ENCODE measurements at regions not wholly inside any gene's neighbourhood (a gene's known extent, or its start where the extent isn't known, plus 50 kb on each side); places are given as distances from the start of the nearest gene placed in this dataset.
A peak's percentile ranks its signal among the peaks of the same experiment; 100 is the strongest.

DNA sequence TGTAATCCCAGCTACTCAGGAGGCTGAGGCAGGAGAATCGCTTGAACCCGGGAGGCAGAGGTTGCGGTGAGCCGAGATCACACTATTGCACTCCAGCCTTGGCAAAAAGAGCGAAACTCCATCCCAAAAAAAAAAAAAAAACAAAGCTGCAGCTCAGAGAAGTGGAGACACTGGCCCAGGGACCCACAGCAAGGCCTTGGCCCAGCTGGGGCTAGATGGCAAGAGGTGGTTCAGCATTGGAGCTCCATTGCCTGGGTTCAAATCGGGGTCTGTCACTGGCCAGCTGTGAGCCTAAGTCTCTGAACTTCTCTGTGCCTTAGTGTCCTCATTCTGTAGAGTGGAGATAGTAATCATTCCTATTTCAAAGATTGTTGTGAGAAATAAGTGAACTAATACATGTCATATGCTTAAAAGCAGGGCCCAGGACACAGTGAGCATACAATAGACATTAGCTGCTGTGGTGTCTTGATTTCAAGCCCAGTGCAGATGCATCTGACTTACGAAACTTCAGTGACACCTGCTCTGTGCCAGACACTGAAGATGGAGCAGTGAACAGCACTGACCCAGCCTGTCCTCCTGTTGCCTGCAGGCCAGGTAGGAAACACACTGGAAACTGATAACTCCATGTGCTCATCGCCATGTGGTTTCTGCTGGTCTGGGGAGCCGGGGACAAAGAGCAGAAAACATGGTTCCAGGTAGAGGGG, 127.7 kb downstream of the C9orf50 start:
- no peak for TF ChIP-seq ZFX (IDR thresholded peaks at IDR 0.05; ENCODE audit: borderline replicate concordance)
- TF ChIP-seq, protein P1, sequence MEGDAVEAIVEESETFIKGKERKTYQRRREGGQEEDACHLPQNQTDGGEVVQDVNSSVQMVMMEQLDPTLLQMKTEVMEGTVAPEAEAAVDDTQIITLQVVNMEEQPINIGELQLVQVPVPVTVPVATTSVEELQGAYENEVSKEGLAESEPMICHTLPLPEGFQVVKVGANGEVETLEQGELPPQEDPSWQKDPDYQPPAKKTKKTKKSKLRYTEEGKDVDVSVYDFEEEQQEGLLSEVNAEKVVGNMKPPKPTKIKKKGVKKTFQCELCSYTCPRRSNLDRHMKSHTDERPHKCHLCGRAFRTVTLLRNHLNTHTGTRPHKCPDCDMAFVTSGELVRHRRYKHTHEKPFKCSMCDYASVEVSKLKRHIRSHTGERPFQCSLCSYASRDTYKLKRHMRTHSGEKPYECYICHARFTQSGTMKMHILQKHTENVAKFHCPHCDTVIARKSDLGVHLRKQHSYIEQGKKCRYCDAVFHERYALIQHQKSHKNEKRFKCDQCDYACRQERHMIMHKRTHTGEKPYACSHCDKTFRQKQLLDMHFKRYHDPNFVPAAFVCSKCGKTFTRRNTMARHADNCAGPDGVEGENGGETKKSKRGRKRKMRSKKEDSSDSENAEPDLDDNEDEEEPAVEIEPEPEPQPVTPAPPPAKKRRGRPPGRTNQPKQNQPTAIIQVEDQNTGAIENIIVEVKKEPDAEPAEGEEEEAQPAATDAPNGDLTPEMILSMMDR (IDR thresholded peaks at IDR 0.05), result no peak
- peak overlapping the region; percentile 100 for H3K27ac ChIP-seq

DNA sequence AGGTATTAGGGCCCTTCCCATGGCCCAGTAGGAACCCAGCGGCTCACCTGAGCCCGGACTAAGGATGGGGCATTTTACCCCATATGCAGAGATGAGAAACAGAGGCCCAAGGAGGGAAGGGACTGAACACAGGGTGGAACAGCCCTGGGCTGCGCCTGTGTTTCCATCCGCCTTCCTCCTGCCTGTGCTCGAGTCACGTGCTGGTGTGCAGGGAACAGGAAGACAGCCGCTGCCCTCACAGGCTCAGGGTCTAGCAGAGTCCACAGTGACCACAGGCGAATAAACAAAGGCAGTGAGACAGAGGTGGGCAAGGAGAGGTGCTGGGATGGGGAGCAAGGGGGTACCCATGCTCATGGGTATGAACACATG, 129.4 kb downstream of the C9orf50 start:
- H3K27ac ChIP-seq, result peak overlapping the region; percentile 100

DNA sequence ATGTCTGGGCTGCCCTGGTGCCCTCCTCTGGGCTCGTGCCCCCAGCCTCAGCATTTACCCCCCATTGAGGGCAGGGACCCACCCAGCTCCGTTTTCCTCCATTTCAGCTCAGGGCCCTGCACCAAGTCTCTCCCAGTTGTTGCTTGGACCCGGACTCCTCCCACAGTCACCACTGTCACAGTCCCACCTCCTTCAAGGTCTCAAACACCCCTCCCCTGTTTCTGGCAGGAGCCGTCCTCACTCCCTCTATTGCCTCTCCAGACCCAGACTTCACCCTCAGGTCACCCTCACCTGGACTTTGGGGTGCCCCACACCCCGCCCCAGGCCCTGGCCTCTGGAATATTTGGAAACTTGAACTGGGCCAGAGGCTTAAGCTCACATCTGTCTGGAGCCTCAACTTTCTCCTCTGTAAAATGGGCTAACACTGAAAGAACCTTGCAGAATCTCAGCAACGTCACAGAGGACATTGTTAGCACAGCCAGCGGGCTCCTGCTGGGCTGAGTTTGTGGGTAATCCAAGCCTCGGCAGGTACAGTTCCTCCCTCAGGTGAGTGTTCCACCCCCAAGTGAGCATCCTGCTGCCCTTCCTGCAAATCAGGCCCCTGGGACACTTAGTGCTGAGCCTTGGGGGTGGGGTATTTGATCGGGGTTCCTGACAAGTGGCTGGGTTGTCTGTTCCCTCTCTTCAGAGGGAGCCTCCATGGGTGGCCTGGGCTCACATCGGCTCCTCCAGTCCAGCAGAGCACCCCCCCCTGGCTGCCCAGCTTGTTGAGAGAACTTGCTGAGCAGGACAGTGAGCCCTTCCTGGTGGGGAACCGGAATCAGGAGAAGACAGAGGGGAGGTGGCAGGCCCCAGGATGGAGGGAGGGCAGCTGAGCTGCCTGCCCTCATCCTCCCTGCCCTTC, 130.1 kb downstream of the C9orf50 start:
- peak overlapping the region; percentile 100 for H3K27ac ChIP-seq
- TF ChIP-seq ZFX (IDR thresholded peaks at IDR 0.05; ENCODE audit: borderline replicate concordance), result no peak
- TF ChIP-seq, protein P1 (IDR thresholded peaks at IDR 0.05), result no peak

More for the DNA sequence above, 129.4 kb downstream of the C9orf50 start:
- no peak for TF ChIP-seq ZFX (IDR thresholded peaks at IDR 0.05; ENCODE audit: borderline replicate concordance)
- TF ChIP-seq, protein P1 (IDR thresholded peaks at IDR 0.05), result no peak

DNA sequence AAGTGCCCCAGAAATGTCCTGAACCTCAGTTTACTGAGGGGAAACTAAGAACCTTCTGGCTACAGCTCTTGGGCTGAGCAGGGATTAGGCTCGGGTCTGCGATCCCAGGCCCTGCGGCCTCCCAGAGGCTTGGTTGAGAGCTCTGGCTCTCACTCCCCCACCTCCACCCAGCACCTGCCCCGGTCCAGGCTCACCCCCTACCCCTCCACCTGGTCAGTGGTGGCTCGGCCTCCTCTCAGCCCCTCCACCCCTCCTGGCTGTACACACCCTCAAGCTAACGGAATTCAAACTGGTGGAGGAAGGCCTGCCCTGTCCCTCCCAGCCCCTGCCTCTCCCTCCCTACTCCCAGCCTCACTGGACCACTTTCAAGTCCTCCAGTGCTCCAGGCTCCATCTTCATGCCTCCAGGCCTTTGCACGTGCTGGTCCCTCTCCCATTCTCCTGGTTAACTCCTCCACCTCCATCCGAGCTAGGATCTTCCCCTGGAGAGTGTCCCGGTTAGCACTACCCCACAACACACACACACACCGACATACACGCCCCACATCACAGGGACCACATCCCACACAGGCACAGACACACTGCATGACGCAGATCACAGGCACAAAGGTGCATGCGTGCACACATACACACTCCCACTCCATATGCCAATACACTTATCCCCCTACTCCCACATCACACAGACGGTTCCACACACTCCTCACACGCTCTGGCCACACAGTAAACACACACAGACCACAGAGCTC, 130.9 kb downstream of the C9orf50 start:
- peak overlapping the region; percentile 100 for H3K27ac ChIP-seq
- TF ChIP-seq, protein P1 (IDR thresholded peaks at IDR 0.05), result no peak
- no peak for TF ChIP-seq ZFX (IDR thresholded peaks at IDR 0.05; ENCODE audit: borderline replicate concordance)

DNA sequence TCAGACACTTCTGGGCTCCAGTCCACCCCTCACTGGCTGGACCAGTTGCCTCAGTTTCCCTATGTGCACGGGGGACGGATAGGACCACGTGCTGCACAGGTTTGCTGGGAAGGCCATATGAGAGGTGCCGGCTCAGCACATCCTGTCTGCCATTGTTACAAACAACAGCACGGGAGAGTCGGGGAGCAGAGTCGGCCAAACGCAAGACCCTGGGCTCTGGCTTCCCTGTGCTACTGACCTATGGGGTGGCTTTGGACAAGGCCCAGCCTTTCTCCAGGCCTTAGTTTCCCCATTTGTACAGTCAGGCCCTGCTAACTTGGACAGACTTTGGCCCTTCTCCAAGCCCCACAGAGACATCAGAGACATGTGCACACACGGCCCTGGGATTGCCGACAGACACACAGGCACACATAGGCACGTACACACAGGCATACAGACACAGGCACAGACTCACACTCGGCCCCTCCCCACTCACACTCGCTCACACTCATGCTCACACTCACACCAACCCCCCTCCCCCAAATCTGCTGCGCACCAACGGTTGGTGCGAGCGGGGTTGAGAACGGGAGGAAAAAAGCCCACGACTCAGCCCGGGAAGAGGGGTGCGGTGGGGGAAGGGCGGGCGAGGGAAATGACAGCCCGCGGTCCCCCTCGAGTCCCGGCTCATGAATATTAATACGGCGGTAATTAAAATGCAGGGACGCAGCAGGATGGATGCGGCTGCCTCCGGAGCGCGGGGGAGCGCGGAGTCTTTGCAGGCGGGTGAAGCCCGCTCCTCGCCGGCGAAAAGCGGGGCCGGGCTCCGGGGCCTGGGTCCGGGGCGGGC, 133.0 kb downstream of the C9orf50 start:
- peak overlapping the region; percentile 100 for H3K27ac ChIP-seq
- TF ChIP-seq, protein P1 (IDR thresholded peaks at IDR 0.05), result no peak
- TF ChIP-seq ZFX (IDR thresholded peaks at IDR 0.05; ENCODE audit: borderline replicate concordance), result no peak

DNA sequence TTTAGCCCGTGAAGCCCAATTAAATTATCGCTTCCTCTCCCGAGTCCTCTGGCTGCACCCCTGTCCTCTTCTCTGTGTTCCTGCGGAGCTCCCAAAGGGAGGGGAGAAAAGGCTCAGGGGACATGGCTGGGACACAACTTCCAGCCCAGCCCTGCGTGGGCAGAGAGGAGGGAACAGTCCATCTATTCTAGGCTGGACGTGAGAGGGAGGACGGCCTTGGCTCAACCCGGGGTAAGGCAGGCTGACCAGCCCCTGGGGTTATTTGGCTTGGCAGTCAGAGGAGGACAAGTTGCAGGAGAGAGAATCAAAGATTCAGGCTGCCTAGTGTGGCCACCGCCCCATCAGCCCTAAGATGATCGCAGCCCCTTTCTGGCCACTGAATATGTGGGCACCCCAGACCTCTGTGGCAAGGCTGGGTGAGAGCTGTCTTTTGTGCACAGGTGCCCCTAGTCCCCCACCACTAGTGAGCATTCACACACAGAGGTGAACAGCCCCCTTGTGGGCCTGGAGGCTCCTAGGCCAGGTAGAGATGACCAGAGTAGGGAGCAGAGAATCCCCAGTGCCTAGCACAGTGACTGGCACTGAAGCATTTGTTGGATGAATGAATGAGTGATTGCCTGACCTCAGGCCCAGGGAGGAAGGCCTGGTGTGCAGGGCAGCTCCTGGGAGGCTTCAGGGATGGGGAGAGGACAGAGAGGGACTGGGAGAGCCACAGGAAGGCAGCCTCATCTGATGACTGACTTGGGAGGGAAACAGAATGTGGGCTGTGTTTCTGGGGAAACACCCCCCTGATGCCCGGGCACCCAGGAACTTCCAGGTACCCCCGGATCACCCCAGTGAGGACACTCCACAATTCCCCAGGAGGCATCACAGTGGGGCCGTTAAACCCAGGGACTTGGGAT, 133.9 kb downstream of the C9orf50 start:
- TF ChIP-seq, protein P1 (IDR thresholded peaks at IDR 0.05), result no peak
- no peak for TF ChIP-seq ZFX (IDR thresholded peaks at IDR 0.05; ENCODE audit: borderline replicate concordance)
- H3K27ac ChIP-seq, result peak overlapping the region; percentile 100

Measured in 22Rv1 (cell line).